ENCODE measurements at regions not wholly inside any gene's neighbourhood (a gene's known extent, or its start where the extent isn't known, plus 50 kb on each side); places are given as distances from the start of the nearest gene placed in this dataset.

DNA sequence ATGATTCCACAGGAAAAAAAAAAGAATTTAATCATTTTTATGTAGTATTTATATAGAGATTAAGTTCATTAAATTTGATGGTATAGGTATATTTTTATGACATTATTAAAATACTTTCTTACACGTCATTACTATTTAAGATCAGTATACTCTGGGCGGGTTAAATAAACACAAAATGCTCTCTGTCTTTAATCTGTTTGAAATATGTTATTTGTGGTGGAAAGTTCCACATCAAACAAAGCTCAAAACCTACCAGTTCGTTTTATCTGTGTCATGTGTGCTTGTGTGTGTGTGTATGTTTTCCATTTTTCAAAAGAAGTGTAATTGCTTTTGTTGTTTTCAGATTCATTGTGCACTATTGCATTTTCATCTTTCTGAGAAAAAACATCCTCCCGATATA, 488.5 kb downstream of the ANKRD7 start:
- DNase-seq: no peak

DNA sequence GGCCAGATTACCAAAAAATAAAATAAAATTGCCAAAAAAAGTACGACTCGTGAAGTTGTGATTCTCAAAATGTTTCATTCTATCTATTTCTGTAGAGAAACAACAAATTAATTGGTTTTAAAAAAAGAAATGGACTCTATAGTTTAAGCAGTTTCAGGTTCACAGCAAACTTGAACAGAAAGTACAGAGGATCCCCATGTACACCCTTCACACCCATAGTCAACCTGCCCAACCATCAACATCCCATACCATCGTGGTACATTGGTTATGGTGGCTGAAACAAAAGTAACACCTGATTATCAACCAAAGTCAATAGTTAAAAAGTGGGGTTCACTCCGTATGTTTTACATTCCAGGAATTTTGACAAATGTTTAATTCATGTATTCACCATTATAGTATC, 496.1 kb downstream of the ANKRD7 start:
- no peak for DNase-seq

DNA sequence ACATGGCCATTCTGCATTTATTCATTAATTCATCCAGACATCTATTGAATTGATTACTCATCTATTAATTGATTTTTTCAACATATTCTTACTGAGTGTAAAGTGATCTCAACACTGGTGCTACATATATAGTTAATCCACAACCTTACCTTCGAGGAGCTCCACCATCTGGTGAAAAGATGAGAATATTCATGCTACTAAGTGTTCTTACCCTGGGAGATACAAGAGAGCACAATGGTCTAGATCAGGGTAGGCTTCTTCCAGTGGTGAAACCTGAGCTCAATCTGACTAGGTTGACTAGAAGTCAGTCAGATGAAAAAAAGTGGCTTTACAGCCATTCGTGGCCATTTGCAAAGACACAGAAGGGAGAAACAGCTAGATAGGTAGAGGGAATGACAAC, 507.4 kb downstream of the ANKRD7 start:
- DNase-seq: peak; percentile 33

DNA sequence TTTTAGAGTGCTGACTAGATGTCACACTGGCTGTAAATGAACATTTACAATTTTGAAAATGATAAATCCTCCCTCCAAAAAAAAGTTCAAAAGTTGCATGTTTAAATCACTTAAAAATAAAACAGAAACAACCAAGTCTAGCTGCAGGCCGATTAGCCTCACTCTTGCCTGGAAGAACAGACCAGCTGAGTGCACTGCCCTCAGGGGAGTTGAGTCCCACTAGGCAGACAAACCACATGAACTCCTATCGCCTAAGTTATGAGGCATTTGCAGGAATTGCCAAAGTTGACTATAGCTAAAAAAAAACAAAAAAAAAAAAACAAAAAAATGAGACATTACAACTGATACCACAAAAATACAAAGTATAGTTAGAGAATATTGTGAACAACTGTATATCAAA, 510.0 kb downstream of the ANKRD7 start:
- no peak for DNase-seq

DNA sequence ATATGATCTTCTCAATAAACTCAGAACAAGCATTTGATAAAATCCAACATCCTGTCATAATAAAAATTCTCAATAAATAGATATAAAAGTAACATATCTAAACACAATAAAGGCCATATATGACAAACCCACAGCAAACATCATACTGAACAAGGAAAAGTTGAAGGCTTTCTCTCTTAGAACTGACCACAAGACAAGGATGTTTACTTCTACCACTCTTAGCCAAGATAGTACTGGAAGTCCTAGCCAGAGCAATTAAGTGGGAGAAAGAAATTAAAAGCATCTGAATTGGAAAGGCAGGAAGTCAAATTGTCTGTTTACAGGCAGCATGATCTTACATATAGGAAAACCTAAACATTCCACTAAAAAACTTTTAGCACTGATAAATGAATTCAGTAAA, 510.9 kb downstream of the ANKRD7 start:
- DNase-seq: no peak

DNA sequence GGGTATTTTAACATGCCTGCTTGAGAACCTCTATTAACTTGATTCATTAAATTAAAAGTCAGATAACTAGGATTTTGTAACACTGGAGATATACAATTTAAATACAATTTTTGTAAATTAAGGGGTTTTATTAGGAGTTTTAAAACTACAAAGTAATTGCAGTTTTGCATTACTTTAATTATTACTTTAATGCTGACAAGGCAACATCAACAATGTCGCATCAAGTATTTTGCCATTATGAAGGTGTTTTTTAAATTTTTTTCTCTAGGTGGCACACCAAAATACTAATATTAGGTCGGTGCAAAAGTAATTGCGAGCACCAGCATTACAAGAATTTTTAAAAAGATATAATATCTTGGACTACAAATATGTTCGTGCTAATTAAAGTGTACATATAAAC, 513.4 kb downstream of the ANKRD7 start:
- DNase-seq: no peak

DNA sequence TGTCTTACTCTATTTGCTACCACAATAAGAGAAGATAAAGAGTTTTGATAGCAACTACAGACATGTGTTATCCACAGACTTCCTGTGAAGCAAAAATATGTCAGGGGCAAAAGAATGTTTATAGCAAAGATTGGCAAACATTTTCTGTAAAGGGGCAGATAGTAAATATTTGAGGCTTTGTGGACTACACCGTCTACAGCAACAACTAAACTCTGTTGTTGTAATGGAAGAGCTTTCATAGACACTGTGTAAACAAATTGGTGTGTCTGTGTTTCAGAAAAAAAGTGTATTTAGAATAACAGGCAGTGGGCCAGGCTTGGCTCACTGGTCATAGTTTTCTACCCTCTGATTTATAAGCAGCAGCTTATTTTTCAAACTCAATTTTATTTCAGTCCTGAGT, 521.4 kb downstream of the ANKRD7 start:
- DNase-seq: no peak

DNA sequence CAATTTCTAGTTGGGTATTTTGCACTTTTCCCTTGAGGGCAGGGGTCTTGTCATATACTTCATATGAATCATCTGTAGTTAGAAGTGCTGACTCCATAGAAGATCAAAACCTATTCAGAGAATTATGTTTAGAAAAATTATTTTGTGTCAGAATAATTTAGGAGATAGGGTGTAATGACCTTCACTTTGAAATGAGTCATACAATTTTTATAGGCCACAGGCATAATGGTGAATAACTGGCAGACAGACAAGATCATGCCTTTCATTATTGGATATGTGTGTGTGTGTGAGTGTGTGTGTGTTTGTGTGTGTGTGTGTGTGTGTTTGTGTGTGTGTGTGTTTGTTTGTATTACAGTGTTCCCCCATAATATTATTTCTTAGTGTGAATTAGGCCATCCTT, 523.0 kb downstream of the ANKRD7 start:
- no peak for DNase-seq

DNA sequence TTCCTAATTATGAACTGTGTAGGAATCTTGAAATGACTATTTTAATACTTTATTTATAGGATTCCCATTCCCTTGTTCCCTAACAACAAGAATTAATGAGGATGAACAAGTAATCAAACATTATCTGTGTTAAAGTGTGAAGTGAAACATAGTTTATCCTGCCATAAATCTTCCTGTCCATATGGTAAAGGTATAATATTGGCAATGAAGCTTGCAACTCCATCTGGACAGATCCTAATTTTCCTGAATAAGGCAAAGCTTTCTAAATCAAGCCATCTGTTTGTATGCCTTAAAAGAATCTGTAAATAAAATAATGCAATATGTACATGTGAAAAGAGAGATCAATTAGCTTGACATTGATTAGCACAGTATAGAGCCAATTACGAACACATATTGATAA, 529.0 kb downstream of the ANKRD7 start:
- DNase-seq: no peak

DNA sequence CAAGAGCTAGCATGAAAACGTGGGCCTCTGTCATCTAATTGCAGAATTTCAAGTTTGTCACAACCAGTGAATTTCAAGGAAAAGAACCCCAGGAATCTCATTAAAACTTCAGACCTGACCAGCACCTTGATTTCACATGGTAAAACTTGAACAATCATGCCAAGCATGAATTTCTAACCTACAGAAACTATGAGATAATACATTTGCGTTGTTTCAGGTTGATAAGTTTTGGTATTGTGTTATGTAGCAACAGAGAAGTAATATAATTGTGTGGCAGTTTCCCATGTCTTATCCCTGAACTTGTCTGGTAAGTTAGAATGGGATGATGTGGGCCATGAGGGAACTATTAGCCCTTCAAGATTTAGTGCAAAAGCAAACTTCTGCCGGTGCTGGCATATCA, 530.1 kb downstream of the ANKRD7 start:
- no peak for DNase-seq

DNA sequence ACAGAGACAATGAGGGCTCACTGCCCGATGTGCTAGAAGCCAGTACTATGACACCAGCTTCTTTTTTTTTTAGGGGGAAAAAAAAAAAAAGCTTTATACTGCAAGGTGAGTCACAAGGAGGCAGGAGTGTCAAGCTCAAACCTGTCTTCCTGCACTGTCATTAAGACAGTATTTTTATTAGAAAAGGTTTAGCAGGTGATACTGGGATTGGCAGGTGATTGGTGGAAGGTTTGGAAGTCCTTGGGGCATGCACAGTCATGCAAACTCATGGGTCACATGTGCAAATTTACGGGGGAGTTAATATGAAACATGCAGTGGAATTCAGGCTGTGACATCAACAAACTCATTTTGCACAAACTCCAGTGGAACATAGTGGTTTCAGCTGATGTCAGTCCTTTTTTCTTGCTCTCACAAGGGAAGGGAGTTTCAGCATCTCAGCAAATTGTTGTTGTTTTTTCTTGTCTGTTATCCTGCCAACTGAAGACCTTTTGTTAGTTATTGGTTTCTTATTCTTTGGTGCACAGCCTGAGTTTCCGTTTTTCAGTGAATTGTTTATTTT, 530.6 kb downstream of the ANKRD7 start:
- DNase-seq: no peak

DNA sequence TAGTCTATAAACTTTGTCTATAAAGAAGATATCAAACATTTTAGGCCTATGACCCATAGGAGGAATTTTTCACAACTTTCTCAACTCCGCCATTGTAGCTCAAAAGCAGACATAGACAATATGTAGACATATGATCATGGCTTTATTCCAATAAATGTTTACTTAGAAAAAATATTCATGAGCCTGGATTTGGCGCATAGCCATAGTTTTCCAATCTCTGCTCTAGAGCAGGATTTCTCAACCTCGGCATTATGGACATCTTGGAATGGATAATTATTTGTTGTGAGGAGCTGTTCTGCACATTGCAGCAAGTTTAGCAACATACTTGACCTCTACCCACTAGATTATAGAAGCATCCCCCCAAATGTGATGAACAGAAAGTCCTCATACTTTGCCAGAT, 532.6 kb downstream of the ANKRD7 start:
- no peak for DNase-seq

DNA sequence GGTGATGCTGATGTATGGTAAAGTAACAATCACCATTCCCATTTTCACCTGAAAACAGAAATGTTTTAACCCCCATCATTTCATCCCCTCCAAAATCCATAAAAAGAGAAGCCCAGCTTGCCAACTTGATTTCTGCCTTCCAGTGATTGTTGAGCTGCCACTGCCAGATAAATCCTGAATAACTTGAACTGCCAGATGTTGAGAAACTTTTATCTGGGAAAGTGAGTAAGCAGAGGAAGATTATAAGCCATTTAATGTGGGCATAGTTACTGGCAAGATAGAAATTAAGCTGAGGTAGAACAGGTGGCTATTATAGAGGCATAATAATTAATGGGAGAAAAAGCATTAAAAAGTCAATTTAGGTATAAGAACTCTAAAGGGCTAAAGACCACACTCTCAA, 534.1 kb downstream of the ANKRD7 start:
- DNase-seq: no peak

DNA sequence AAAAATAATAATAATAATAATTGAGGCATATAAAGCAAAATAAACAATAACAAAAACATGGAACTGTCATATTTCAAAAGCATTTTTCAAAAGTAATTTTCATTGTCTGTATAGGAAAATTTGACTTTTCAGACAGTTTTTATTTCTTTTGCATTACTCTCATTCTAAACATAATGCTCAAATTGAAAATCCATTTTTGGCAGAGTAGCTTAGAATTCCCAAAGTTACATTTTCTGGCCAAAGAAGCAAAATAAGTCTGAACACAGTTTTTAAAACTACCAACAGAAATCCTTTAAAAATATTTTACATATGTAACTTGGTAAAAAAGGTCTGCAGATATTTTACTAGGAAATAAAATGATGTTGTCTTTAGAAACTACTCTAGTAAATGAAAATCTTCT, 535.4 kb downstream of the ANKRD7 start:
- no peak for DNase-seq

DNA sequence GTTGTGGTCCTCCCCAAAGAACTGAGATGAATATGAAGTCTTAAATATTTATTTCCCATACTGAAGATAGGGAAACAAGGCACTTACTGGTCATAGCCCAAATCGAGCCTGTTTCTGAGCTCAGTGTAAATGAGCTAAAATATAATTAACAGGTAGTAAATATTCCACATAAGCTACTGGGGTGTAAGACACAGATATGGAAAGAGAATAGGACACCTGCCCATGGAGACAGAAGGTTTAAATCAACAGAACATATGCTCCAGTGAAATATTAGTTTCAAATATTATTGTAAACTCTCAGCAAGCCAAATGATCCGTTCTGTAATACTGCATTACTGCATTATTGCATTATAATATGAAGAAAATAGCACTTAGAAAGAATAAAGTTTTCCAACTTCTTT, 537.9 kb downstream of the ANKRD7 start:
- no peak for DNase-seq

DNA sequence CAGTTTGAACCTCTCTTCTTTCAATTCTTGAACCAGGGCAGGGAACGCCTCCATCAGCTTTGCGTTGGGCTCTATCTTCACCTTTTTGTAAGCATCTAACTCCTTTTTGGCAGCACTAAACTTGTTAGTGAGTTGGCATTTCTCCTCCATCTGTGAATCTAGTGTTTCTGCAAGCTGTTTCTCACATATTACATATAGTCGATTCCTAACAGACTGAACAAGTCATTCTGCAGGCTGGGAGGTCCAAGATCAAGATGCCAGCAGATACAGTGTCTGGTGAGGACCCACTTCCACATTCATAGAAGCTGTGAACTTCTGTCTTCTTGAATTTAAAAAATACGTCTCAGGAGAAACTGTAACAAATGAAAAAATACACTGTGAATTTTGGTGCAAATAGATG, 539.7 kb downstream of the ANKRD7 start:
- DNase-seq: no peak

DNA sequence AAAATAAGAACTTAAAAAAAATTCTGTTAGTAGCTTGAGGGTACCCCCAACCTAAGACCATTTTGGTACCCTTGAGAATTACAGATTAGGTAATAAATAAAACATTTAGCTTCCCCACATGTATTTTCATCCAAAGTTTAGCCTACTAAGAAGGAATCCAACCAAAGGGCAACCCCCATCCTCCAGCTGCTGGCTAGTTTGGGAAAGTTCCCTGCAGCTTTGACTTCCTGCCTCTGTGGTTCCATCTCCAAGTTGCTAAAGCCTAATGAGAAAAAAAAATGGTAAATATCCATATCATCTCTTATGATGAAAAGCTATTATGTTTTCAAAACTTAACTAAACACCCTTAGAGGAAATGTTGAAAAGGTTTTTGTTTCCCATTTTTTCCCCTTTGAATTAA, 547.2 kb downstream of the ANKRD7 start:
- DNase-seq: no peak

DNA sequence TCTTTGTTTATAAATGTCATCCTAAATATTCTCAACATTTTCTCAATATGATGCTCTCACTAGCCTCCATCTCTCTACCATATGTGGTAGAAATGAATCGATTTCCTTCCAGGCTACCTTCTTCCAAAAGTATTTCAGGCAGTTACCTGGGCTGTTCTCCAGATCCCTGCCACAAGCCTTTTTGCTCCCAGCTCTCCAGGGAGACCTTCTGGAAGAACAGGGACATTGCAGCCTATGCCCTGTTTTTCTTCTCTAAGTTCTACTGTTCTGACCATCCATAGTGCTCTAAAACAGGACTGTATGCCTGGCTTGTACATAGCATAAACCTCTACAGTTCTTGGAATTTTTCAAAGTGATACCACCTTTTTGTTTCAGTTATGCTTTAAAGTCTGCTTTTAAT, 552.8 kb downstream of the ANKRD7 start:
- DNase-seq: no peak

DNA sequence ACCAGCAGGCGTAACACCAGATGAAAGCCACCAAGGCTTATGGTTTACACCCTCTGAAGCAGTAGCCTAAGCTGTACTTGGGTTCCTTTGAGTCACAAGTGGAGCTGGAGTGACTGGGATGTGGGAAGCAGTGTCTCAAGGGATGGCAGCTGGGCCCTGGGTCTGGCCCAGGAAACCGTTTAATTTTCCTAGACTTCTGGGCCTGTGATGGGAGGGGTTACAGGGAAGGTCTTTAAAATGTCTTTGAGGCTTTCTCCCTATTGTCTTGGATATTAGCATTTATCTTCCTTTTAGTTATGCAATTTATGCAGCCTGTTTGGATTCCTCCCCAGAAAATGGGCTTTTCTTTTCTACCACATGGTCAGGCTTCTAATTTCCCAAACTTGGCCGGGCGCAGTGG, 568.2 kb downstream of the ANKRD7 start:
- DNase-seq: no peak

DNA sequence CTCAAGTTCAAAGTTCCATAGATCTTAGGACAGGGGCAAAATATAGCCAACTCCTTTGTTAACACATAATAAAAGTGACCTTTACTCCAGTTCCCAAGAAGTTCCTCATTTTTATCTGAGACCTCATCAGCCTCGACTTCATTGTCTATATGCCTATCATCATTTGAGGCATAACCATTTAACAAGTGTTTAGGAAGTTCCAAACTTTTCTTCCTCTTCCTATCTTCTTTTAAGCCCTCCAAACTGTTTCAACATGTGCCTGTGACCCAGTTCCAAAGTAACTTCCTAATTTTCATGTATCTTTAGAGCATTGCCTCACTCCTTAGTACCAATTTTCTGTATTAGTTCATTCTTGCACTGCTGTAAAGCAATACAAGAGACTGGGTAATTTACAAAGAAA, 569.1 kb downstream of the ANKRD7 start:
- peak; percentile 68 for DNase-seq

DNA sequence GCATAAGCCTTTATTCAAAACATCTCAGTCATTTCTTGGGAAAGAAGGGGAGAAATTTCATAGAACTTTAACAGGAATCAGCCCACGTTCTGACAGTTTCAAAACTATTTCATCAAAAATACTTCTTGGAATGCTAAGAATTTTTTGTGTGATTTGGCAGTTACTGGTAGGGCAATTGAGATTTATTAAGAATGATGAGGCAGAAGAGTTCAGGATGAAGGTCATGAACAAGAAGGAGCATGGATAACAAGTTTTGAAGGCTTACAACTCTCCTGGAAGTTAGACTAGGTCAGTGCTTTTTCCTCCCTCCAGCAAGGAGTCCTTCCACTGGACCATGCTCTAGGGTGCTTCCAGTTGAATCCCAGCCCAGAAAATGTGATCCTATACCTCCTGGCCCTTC, 569.9 kb downstream of the ANKRD7 start:
- no peak for DNase-seq

DNA sequence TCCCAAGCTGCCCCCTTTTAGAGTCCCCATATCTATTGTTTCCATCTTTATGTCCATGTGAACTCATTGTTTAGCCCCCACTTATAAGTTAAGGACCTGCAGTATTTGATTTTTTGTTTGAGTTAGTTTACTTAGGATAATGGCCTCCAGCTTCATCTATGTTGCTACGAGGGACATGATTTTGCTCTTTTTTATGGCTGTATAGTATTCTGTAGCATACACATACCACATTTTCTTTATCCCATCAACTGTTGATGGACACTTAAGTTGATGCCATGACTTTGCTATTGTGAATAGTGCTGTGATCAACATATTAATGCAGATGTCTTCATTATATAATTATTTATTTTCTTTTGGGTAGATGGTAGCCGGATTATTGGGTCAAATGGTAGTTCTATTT, 576.9 kb downstream of the ANKRD7 start:
- DNase-seq: no peak

DNA sequence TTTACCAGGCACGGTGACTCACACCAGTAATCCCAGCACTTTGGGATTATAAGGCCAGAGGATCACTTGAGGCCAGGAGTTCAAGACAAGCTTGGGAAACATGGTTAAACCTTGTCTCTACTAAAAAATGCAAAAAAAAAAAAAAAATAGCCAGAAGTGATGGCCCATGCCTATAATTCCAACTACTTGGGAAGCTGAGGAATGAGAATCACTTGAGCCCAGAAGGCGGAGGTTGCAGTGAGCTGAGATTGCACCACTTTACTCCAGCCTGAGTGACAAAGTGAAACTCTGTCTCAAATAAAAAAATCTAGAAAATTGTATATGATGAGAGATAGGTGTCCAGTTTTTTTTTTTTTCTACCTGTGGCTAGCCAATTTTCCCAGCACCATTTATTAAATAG, 578.2 kb downstream of the ANKRD7 start:
- DNase-seq: no peak

DNA sequence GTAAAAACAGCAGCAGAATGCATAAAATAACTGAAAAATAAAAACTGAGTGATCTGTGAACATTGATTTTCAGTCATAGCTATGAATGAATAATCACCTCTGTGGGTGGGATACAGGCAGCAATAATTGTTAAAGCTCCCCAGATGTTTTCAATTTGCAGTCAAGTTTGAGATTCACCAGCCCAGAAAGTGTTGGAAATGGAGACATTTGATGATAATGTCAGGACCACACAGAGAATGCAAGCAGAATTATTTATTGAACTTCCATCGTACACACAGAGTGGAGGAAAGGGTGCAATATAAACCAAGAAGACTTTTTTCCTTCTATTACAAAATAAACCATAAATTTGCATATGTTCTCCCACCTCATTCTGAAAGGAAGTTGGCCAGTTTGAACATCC, 601.7 kb downstream of the ANKRD7 start:
- no peak for DNase-seq

DNA sequence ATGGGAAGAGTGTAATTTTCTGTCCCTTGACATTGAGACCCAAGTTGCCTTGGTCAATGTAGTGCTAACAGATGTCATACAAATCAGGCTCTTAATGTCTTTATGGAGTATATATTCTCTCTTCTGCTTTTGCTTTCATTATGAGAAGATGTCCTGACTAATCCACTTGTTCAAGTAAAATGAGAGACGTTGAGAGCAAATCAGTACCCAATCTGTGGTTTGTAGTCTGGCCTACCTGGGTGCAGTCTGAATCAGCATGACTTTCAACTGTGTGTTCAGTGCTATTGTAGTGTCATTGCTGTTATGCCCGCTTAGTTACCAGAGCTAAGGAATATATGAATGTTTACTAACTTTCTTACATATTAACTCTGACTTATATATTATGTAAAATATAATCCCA, 612.4 kb downstream of the ANKRD7 start:
- DNase-seq: no peak

DNA sequence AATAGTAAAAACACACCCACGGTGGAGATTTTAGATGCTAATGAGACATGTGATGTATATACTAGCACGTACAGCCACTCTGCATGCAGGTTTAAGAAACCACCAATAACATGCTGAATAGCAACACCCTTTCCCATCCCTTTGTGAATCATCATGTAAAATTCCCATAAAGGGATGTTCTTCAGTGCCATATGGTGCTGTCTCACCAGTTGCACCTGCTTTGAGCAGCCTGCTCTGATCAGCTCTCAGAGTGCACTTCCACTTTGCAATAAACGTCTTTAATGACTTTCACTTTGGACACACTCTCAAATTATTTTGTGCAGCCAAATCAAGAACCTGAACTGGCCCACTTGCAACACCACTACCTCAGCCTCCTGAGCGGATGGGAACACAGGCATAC, 615.0 kb downstream of the ANKRD7 start:
- DNase-seq: no peak
